ENCODE measurements at regions not wholly inside any gene's neighbourhood (a gene's known extent, or its start where the extent isn't known, plus 50 kb on each side); places are given as distances from the start of the nearest gene placed in this dataset.

GRCh38 chr1:64363111-64363510 lies 106.8 kb upstream of the CACHD1 start:
- H3K36me3 ChIP-seq (replicated peaks in 1 of 2; ENCODE audit: control insufficient read depth in 1 of 2, insufficient read depth in 2 of 2, low read length in 2 of 2) = no peaks in the 10 kb centered on the region
- no peaks in the 10 kb centered on the region for H3K27me3 ChIP-seq (ENCODE audit: control insufficient read depth in 2 of 2, insufficient read depth in 2 of 2, low read length in 2 of 2)
- no peak overlapping the region for H3K4me3 ChIP-seq (replicated peaks in 1 of 3; ENCODE audit: low read depth in 2 of 3, low read length in 3 of 3)
- H3K27ac ChIP-seq (ENCODE audit: low read depth in 1 of 2, low read length in 2 of 2) = no peak overlapping the region
- no peak overlapping the region for H2AFZ ChIP-seq (ENCODE audit: insufficient read depth, low read depth, low read length, poor library complexity, severe bottlenecking)
- Mint-ChIP-seq H3K27ac (no peak overlapping the region), H3K9me3 (peaks cover 0 to 1% (median 0%) of the 10 kb centered on the region in 7 donors), H3K4me1 (no peaks in the 10 kb centered on the region), H3K27me3 (ENCODE audit: low read depth in 3 of 3) (peaks cover 0 to 1% (median 1%) of the 10 kb centered on the region in 3 donors), H3K4me3 (no peak overlapping the region), H3K36me3 (no peaks in the 10 kb centered on the region)
- H3K4me2 ChIP-seq (replicated peaks; ENCODE audit: extremely low read depth, low read length, poor library complexity, severe bottlenecking) = no peak overlapping the region
- intact Hi-C loops (cut with micrococcal nuclease) = no loop called here
- no peak for DNase-seq
- TF ChIP-seq CTCF (IDR thresholded peaks at IDR 0.05) = no peak
- no peaks in the 10 kb centered on the region for H3K79me2 ChIP-seq (ENCODE audit: insufficient read depth, low read length)
- no peaks in the 10 kb centered on the region for H3K4me1 ChIP-seq (ENCODE audit: control insufficient read depth in 1 of 2, insufficient read depth in 2 of 2, low read length in 2 of 2)
- H4K20me1 ChIP-seq (ENCODE audit: insufficient read depth, low read length) = no peaks in the 10 kb centered on the region
- H3K9ac ChIP-seq (ENCODE audit: insufficient read depth, low read length, poor library complexity, severe bottlenecking) = no peak overlapping the region
- H3K9me3 ChIP-seq (replicated peaks in 1 of 2; ENCODE audit: control insufficient read depth in 1 of 2, insufficient read depth in 1 of 2, low read length in 2 of 2) = no peaks in the 10 kb centered on the region
- WGBS (ENCODE audit: insufficient coverage) = 79% methylated on average over 2 of the region's 4 CpGs

GRCh38 chr1:64363616-64364015 lies 106.3 kb upstream of the CACHD1 start:
- H3K9ac ChIP-seq (ENCODE audit: insufficient read depth, low read length, poor library complexity, severe bottlenecking) = no peak overlapping the region
- Mint-ChIP-seq H3K27me3 (ENCODE audit: low read depth in 3 of 3) (peaks cover 0 to 1% (median 1%) of the 10 kb centered on the region in 3 donors), H3K27ac (no peak overlapping the region), H3K36me3 (no peaks in the 10 kb centered on the region), H3K9me3 (peaks cover 0 to 1% (median 0%) of the 10 kb centered on the region in 7 donors), H3K4me3 (no peak overlapping the region), H3K4me1 (no peaks in the 10 kb centered on the region)
- DNase-seq = no peak
- H3K9me3 ChIP-seq (replicated peaks in 1 of 2; ENCODE audit: control insufficient read depth in 1 of 2, insufficient read depth in 1 of 2, low read length in 2 of 2) = no peaks in the 10 kb centered on the region
- H3K79me2 ChIP-seq (ENCODE audit: insufficient read depth, low read length) = no peaks in the 10 kb centered on the region
- H3K27me3 ChIP-seq (ENCODE audit: control insufficient read depth in 2 of 2, insufficient read depth in 2 of 2, low read length in 2 of 2) = no peaks in the 10 kb centered on the region
- no peak overlapping the region for H3K4me2 ChIP-seq (replicated peaks; ENCODE audit: extremely low read depth, low read length, poor library complexity, severe bottlenecking)
- intact Hi-C loops (cut with micrococcal nuclease) = no loop called here
- no peak overlapping the region for H3K4me3 ChIP-seq (replicated peaks in 1 of 3; ENCODE audit: low read depth in 2 of 3, low read length in 3 of 3)
- H2AFZ ChIP-seq (ENCODE audit: insufficient read depth, low read depth, low read length, poor library complexity, severe bottlenecking) = no peak overlapping the region
- no peaks in the 10 kb centered on the region for H4K20me1 ChIP-seq (ENCODE audit: insufficient read depth, low read length)
- H3K36me3 ChIP-seq (replicated peaks in 1 of 2; ENCODE audit: control insufficient read depth in 1 of 2, insufficient read depth in 2 of 2, low read length in 2 of 2) = no peaks in the 10 kb centered on the region
- H3K4me1 ChIP-seq (ENCODE audit: control insufficient read depth in 1 of 2, insufficient read depth in 2 of 2, low read length in 2 of 2) = no peaks in the 10 kb centered on the region
- no peak for TF ChIP-seq CTCF (IDR thresholded peaks at IDR 0.05)
- no peak overlapping the region for H3K27ac ChIP-seq (ENCODE audit: low read depth in 1 of 2, low read length in 2 of 2)
